Neural crest cell (in vitro differentiated cells): ENCODE measurements at regions not wholly inside any gene's neighbourhood (a gene's known extent, or its start where the extent isn't known, plus 50 kb on each side); places are given as distances from the start of the nearest gene placed in this dataset.

Source experiments
- DNase-seq: peaks from one replicate; pipeline ENCODE4 v3.0.0; 2021; ENCODE audit warnings: low read depth, mixed read lengths, low spot score
- H3K27ac Mint-ChIP-seq: one replicate; pipeline ENCODE4 v1.8.0; 2021; ENCODE audit warnings: mild to moderate bottlenecking, mixed read lengths; ENCODE audit not compliant: unreplicated experiment
- H3K27me3 Mint-ChIP-seq: 2 replicates; pipeline ENCODE4 v1.8.0; 2021; ENCODE audit warnings: low read depth, mild to moderate bottlenecking, mixed read lengths
- H3K36me3 Mint-ChIP-seq: 2 replicates; pipeline ENCODE4 v1.8.0; 2021; ENCODE audit warnings: low read depth, mild to moderate bottlenecking, mixed read lengths
- H3K4me1 Mint-ChIP-seq: 2 replicates; pipeline ENCODE4 v1.8.0; 2021; ENCODE audit warnings: mixed read lengths
- H3K4me3 Mint-ChIP-seq: one replicate; pipeline ENCODE4 v1.8.0; 2021; ENCODE audit warnings: mild to moderate bottlenecking, mixed read lengths
- H3K9me3 Mint-ChIP-seq: 2 replicates; pipeline ENCODE4 v1.8.0; 2021; ENCODE audit warnings: mixed read lengths
- CTCF ChIP-seq: fragments of 200-600 bp; sonication (generic); conservative IDR thresholded peaks from 2 replicates; pipeline ENCODE4 v1.5.0; 2021; ENCODE audit warnings: antibody characterized with exemption, mild to moderate bottlenecking

GRCh38 chr9:547314-547713 lies 294.2 kb upstream of the DMRT1 start:
- no peaks in the 10 kb centered on the region for H3K27me3 Mint-ChIP-seq
- TF ChIP-seq CTCF, result no peak
- DNase-seq, result no peak
- H3K36me3 Mint-ChIP-seq, result no peaks in the 10 kb centered on the region
- H3K27ac Mint-ChIP-seq, result no peak overlapping the region
- H3K4me1 Mint-ChIP-seq, result peaks cover 17% of the 10 kb centered on the region
- H3K9me3 Mint-ChIP-seq, result no peaks in the 10 kb centered on the region
- H3K4me3 Mint-ChIP-seq, result no peak overlapping the region

- no peak overlapping the region for H3K4me3 Mint-ChIP-seq
- H3K36me3 Mint-ChIP-seq, result no peaks in the 10 kb centered on the region
- no peaks in the 10 kb centered on the region for H3K27me3 Mint-ChIP-seq
- H3K27ac Mint-ChIP-seq, result no peak overlapping the region
- peaks cover 17% of the 10 kb centered on the region for H3K4me1 Mint-ChIP-seq
- DNase-seq, result no peak
- H3K9me3 Mint-ChIP-seq, result no peaks in the 10 kb centered on the region
- no peak for TF ChIP-seq CTCF
These were observed 292.0 kb upstream of the DMRT1 start for GRCh38 chr9:549455-549997.

- Mint-ChIP-seq H3K27ac (peak overlapping the region; percentile 45), H3K4me1 (peaks cover 17% of the 10 kb centered on the region), H3K9me3 (no peaks in the 10 kb centered on the region), H3K27me3 (no peaks in the 10 kb centered on the region), H3K4me3 (no peak overlapping the region), H3K36me3 (no peaks in the 10 kb centered on the region)
- no peak for TF ChIP-seq CTCF
- no peak for DNase-seq
These were observed 291.2 kb upstream of the DMRT1 start for GRCh38 chr9:550333-550732.

GRCh38 chr9:551986-552929 lies 289.2 kb upstream of the DMRT1 start:
- H3K9me3 Mint-ChIP-seq, result no peaks in the 10 kb centered on the region
- H3K4me3 Mint-ChIP-seq, result no peak overlapping the region
- no peak overlapping the region for H3K27ac Mint-ChIP-seq
- H3K36me3 Mint-ChIP-seq, result no peaks in the 10 kb centered on the region
- DNase-seq, result no peak
- H3K4me1 Mint-ChIP-seq, result peaks cover 5% of the 10 kb centered on the region
- no peaks in the 10 kb centered on the region for H3K27me3 Mint-ChIP-seq
- TF ChIP-seq CTCF, result no peak

GRCh38 chr9:555493-555892 lies 286.0 kb upstream of the DMRT1 start:
- H3K27me3 Mint-ChIP-seq, result no peaks in the 10 kb centered on the region
- TF ChIP-seq CTCF, result no peak
- no peak overlapping the region for H3K27ac Mint-ChIP-seq
- no peak overlapping the region for H3K4me3 Mint-ChIP-seq
- no peak for DNase-seq
- H3K9me3 Mint-ChIP-seq, result no peaks in the 10 kb centered on the region
- H3K36me3 Mint-ChIP-seq, result no peaks in the 10 kb centered on the region
- no peaks in the 10 kb centered on the region for H3K4me1 Mint-ChIP-seq
